Heart left ventricle (tissue), 13 donors: ENCODE measurements at regions not wholly inside any gene's neighbourhood (a gene's known extent, or its start where the extent isn't known, plus 50 kb on each side); places are given as distances from the start of the nearest gene placed in this dataset.

Source experiments
- CTCF ChIP-seq, 12 donors: fragments of 200-600 bp; sonication (generic) in 4 of 12; IDR thresholded peaks; one replicate each; pipeline versions ENCODE4 v1.5.0 to v1.8.0; 2018 to 2022; ENCODE audit warnings: antibody characterized with exemption in 12 of 12, mild to moderate bottlenecking in 5 of 12
- POLR2A ChIP-seq, 2 donors: fragments of 450-650 bp; IDR thresholded peaks; one replicate each; pipeline ENCODE4 v1.6.1; 2017; ENCODE audit warnings: antibody characterized with exemption in 2 of 2, mild to moderate bottlenecking in 2 of 2, moderate library complexity in 2 of 2
- donor health status: ischemic (EF 13 %, LVEDD 7.1; RV severe dilation, severe dysfunction).
- donor health status: DM: no; HTN: yes; CAD: no.
- donor health status: DM: no; HTN: no; CAD: no.
- donor health status: ischemic (EF 25% LVEDD 6.9; RV normal size, moderate dysfunction).
- donor health status: ischemic (EF 25% LVEDD 5.7; RV mildly dilated, moderate dysfunction).
- donor health status: ischemic (EF 35%, LVEDD 5.7; RV mildly dilated, moderate dysfunction).
- donor health status: nonischemic (EF 11% LVEDD 7.7; RV severe dilation, severe dysfunction).
- donor health status: DM: yes; HTN: yes; CAD: no.
- donor health status: PGD.
- donor health status: ischemic (EF 29% LVEDD 5.4; RV normal size, mild dysfunction).
- donor health status: nonischemic (EF 23%, LVEDD 6.1; RV moderate dilation, normal function).

- no peak for TF ChIP-seq CTCF (IDR thresholded peaks at IDR 0.05)
- no peak for TF ChIP-seq POLR2A (IDR thresholded peaks at IDR 0.05)
These were observed 58.3 kb upstream of the MED4 start for GRCh38 chr13:48153186-48153585.
